ENCODE measurements at regions not wholly inside any gene's neighbourhood (a gene's known extent, or its start where the extent isn't known, plus 50 kb on each side); places are given as distances from the start of the nearest gene placed in this dataset.

DNA sequence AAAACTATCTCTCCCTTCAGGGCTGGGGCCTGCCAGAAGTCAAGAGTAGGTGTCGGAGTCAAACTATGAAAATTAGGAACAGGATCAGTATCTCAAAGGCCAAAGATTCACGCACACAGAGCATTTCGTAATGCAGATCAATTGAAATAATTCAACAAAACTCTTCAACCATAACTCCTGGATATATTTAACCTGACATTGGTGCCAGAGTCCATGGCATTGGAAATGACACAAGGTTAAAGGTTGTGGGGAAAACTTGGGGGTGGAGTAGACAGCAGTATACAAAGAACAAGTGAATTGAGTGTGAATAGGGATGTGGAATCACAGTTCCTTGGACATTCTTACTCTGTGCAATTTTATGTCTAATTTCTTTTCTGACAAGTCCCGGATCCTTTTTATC lies 788.0 kb upstream of the GYPC start:
- DNase-seq: no peak
- Mint-ChIP-seq H3K4me3 (no peak overlapping the region), H3K27ac (no peak overlapping the region), H3K36me3 (no peaks in the 10 kb centered on the region), H3K27me3 (no peaks in the 10 kb centered on the region), H3K9me3 (peaks cover 0 to 14% (median 2%) of the 10 kb centered on the region in 9 donors), H3K4me1 (no peaks in the 10 kb centered on the region)
- POLR2A ChIA-PET: no interaction called here
- ATAC-seq: no peak

DNA sequence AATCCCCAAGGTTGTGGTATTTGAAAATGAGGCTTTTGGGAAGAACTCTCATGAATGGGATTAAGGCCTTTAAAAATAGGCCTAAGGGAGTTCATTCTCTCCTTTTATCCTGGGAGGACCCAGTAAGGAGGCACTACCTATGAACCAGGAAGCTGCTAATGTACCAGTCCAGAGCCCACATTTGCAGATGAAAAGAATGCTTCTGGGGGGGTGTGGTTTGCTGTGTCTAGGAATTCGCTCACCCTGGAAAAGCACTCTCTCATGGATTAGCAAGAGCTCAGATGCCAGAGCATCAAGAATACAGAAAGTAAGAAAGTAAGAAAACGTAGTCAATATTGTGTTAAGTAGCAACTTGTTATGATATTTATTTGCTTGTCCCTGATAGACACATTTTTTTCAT lies 785.7 kb upstream of the GYPC start:
- Mint-ChIP-seq H3K4me3 (no peak overlapping the region), H3K9me3 (peaks cover 0 to 12% (median 2%) of the 10 kb centered on the region in 9 donors), H3K36me3 (no peaks in the 10 kb centered on the region), H3K4me1 (no peaks in the 10 kb centered on the region), H3K27me3 (no peaks in the 10 kb centered on the region), H3K27ac (no peak overlapping the region)
- no peak for DNase-seq
- ATAC-seq: no peak
- POLR2A ChIA-PET: no interaction called here

DNA sequence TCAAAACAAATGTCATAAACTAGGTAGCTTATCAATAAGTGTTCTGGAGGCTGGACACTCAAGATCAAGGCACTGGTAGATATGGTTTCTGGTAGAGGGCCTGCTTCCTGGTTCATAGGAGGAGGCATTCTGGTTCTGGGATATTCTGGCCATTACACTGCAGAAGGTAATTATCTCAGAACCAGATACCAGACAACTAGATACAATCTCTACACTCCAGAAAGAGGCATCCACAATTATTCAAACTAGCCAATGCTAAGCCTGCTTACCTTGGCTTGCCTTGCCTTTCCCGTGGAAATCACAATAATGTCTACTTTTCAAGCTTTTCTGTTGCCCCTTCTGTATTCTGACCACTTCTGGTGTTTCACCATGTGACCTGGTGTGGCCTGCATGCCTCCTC lies 785.2 kb upstream of the GYPC start:
- no peak overlapping the region for H3K4me3 Mint-ChIP-seq
- no peaks in the 10 kb centered on the region for H3K27me3 Mint-ChIP-seq
- no peak overlapping the region for H3K27ac Mint-ChIP-seq
- H3K9me3 Mint-ChIP-seq: peaks cover 0 to 12% (median 2%) of the 10 kb centered on the region in 9 donors
- ATAC-seq (no peak), DNase-seq (no peak)
- no peaks in the 10 kb centered on the region for H3K4me1 Mint-ChIP-seq
- H3K36me3 Mint-ChIP-seq: no peaks in the 10 kb centered on the region
- POLR2A ChIA-PET: no interaction called here

DNA sequence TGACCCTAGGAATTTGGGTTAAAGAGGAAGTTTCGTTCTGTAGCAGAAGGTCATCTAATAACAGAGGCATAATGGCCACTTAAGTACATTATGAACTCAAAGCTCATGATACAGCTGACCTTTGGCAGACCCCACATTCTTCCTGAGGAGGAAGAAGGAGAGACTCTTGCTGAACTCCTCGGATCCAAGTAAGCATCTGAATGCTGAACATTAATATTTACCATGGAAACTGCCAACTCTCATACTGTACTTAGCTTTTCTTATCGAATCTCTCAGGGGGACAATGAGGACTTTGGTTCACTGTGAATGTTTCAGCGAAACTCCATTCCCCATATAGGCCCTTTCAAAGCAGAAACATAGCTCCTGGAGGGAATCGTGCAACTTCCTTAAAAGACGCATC lies 781.4 kb upstream of the GYPC start:
- Mint-ChIP-seq H3K27ac (no peak overlapping the region), H3K4me1 (no peaks in the 10 kb centered on the region), H3K36me3 (no peaks in the 10 kb centered on the region), H3K9me3 (peaks cover 0 to 17% (median 3%) of the 10 kb centered on the region in 9 donors), H3K27me3 (peaks cover 0 to 1% (median 0%) of the 10 kb centered on the region in 5 donors), H3K4me3 (no peak overlapping the region)
- DNase-seq (no peak), ATAC-seq (no peak)
- POLR2A ChIA-PET: no interaction called here

DNA sequence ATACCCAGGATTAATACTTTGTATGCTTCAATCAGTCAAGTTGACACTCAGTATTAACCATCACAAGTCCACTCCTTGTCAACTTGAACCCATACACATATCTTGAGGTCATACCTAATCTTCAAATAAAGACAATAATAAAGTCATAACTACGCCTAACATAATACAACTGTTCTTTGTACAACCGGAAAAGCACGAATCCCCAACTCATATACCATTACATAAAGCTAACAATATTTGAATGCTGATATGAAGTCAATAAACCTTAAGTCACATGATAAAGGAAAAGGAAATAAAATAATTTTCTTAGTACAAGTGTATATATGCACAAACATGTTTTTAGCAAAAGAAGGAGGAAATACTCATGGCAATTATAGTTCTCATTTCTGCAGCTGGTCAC lies 770.6 kb upstream of the GYPC start:
- H3K27me3 Mint-ChIP-seq: peaks cover 0 to 3% (median 0%) of the 10 kb centered on the region in 5 donors
- peaks cover 0 to 39% (median 11%) of the 10 kb centered on the region in 9 donors for H3K9me3 Mint-ChIP-seq
- H3K4me1 Mint-ChIP-seq: no peaks in the 10 kb centered on the region
- no peak overlapping the region for H3K4me3 Mint-ChIP-seq
- ATAC-seq (no peak), DNase-seq (no peak)
- POLR2A ChIA-PET: no interaction called here
- peaks cover 0 to 14% (median 0%) of the 10 kb centered on the region in 3 donors for H3K36me3 Mint-ChIP-seq
- no peak overlapping the region for H3K27ac Mint-ChIP-seq

DNA sequence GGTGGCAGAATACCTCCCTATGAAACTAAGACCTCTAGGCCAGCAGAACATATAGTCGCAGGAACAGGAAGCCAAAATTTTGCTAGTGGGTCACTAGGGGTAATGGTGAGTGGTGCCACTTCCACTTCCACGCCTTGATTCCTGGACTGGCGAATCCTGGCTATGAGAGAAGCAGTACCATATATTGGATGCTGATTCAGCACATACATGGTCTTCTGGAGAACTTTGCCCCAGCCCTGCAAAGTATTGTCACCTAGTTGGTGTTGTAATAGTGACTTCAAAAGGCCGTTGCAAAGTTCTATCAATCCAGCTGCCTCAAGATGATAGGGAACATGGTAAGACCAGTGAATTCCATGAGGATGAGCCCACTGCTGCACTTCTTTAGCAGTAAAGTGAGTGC lies 769.8 kb upstream of the GYPC start:
- H3K27ac Mint-ChIP-seq: no peak overlapping the region
- POLR2A ChIA-PET: no interaction called here
- no peak overlapping the region for H3K4me3 Mint-ChIP-seq
- ATAC-seq (no peak), DNase-seq (no peak)
- peaks cover 0 to 14% (median 0%) of the 10 kb centered on the region in 3 donors for H3K36me3 Mint-ChIP-seq
- H3K27me3 Mint-ChIP-seq: peaks cover 0 to 3% (median 0%) of the 10 kb centered on the region in 5 donors
- no peaks in the 10 kb centered on the region for H3K4me1 Mint-ChIP-seq
- peaks cover 0 to 39% (median 11%) of the 10 kb centered on the region in 9 donors for H3K9me3 Mint-ChIP-seq

DNA sequence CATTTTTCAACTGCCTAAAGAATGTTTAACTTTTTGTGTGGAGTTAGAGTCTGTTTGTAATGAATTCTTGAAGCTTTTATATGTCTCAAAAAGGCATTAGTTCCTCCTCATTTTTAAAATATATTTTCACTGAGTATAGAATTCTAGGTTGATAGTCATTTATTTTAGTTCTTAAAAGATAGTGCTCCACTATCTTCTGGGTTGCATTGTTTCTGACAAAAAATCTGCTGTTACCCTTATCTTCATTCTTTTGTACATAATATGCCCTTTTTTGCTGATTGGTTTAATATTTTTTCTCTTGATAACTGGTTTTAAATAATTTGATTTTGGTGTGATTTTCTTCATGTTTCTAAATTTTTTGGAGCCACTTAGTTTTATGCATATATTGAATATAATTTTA lies 754.7 kb upstream of the GYPC start:
- no peak for ATAC-seq
- no peaks in the 10 kb centered on the region for H3K27me3 Mint-ChIP-seq
- H3K4me1 Mint-ChIP-seq: no peaks in the 10 kb centered on the region
- DNase-seq: no peak
- peaks cover 11 to 37% (median 18%) of the 10 kb centered on the region in 9 donors for H3K9me3 Mint-ChIP-seq
- POLR2A ChIA-PET: no interaction called here
- no peak overlapping the region for H3K4me3 Mint-ChIP-seq
- H3K27ac Mint-ChIP-seq: no peak overlapping the region
- peaks cover 0 to 16% (median 0%) of the 10 kb centered on the region in 3 donors for H3K36me3 Mint-ChIP-seq

DNA sequence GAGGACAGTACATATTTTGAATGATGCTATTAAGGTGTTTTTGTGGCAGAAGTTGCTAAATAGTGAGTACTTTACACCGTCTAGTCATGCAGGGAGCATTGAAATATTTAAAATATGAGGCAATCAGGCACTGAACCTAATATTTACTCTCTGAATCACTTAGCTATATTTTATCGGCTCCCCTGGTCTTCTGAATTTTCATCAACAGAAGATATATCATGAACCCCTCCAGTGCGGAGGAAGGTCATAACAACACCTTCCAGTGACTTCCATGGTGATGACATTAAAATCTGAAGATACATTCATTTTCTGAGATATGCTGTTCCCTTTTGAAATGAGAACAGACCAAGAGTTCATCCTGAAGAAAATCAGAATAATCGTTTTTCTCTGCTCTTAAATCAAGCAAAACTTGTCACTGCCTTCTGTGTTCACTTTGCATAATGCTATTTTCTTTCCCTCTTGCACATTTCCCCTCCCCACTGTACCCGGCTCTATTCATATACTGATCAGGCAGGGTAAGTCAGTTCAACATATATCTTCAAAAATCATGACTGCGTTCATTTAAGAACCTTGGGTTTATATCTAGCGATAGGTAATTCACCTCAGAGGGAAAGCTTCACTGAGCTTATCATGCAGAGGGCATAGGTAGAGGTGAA lies 729.9 kb upstream of the GYPC start:
- ATAC-seq: no peak
- Mint-ChIP-seq H3K27me3 (peaks cover 0 to 1% (median 0%) of the 10 kb centered on the region in 5 donors), H3K36me3 (peaks cover 0 to 3% (median 0%) of the 10 kb centered on the region in 3 donors), H3K4me3 (no peak overlapping the region), H3K27ac (no peak overlapping the region), H3K9me3 (peaks cover 0 to 12% (median 4%) of the 10 kb centered on the region in 9 donors), H3K4me1 (no peaks in the 10 kb centered on the region)
- DNase-seq: no peak
- POLR2A ChIA-PET: no interaction called here

DNA sequence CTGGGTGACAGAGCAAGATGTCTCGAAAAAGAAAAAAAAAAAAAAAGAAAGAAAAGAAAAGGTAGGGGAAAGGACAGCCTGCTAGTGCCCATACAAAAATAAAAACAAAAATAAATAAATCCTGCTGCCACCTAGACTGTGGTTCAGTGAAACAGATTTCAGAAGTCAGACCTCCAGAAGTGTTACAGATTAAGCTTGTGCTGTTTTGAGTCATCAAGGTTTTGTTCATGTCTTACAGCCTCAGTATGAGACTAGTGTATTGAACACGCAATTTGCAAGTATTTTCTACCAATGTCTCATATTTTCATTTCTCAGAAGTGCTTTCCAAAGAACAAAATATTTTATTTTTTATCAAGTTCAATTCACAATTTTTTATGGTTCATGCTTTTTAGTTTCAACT lies 720.4 kb upstream of the GYPC start:
- POLR2A ChIA-PET: no interaction called here
- H3K9me3 Mint-ChIP-seq: peaks cover 0 to 44% (median 9%) of the 10 kb centered on the region in 9 donors
- DNase-seq (no peak), ATAC-seq (no peak)
- H3K4me1 Mint-ChIP-seq: no peaks in the 10 kb centered on the region
- H3K27ac Mint-ChIP-seq: no peak overlapping the region
- no peaks in the 10 kb centered on the region for H3K36me3 Mint-ChIP-seq
- H3K27me3 Mint-ChIP-seq: no peaks in the 10 kb centered on the region
- H3K4me3 Mint-ChIP-seq: no peak overlapping the region

DNA sequence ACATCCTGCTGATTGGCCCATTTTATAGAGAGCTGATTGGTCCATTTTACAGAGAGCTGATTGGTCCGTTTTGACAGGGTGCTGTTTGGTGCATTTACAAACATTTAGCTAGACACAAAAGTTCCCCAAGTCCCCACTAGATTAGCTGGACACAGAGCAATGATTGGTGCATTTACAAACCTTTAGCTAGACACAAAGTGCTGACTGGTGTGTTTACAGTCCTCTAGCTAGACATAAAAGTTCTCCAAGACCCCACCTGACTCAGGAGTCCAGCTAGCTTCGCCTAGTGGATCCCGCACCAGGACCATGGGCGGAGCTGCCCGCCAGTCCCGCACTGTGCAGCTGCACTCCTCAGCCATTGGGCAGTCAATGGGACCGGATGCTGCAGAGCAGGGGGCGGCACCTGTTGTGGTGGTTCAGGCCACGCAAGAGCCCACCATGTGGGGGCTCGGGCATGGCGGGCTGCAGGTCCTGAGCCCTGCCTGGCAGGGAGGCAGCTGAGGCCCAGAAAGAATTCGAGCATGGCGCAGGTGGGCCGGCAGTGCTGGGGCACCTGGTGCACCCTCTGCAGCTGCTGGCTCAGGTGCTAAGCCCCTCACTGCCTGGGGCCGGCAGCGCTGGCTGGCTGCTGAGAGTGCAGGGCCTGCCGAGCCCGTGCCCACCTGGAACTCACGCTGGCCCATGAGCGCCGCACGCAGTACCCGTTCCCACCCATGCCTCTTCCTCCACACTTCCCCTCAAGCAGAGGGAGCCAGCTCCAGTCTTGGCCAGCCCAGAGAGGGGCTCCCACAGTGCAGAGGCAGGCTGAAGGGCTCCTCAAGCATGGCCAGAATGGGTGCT lies 713.2 kb upstream of the GYPC start:
- no peaks in the 10 kb centered on the region for H3K4me1 Mint-ChIP-seq
- H3K36me3 Mint-ChIP-seq: no peaks in the 10 kb centered on the region
- H3K27me3 Mint-ChIP-seq: peaks cover 0 to 4% (median 0%) of the 10 kb centered on the region in 5 donors
- POLR2A ChIA-PET: no interaction called here
- H3K9me3 Mint-ChIP-seq: peaks cover 6 to 37% (median 18%) of the 10 kb centered on the region in 9 donors
- DNase-seq: peak in 1 of 10 donors; percentile 3
- H3K4me3 Mint-ChIP-seq: no peak overlapping the region
- no peak for ATAC-seq
- H3K27ac Mint-ChIP-seq: no peak overlapping the region

DNA sequence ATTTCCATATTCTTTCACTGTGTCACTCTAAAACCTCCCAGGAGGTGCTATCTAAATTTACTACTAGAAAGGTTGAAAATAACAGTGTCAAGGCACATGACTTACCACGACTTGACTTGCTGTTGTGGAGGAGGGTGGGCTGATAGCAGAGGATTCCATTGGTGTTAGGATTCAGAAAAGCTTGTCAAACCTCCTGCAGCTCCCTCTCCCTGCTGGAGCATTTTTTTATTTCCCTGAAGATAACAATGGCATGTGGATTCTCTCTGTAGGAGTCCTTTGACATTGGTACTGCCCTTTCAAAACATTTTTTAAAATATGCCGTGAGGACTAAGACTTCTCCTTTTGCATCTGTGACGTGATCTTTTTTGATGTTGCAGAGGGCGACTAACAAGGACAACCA lies 696.9 kb upstream of the GYPC start:
- Mint-ChIP-seq H3K27me3 (peaks cover 0 to 3% (median 0%) of the 10 kb centered on the region in 5 donors), H3K36me3 (no peaks in the 10 kb centered on the region), H3K4me3 (no peak overlapping the region), H3K27ac (no peak overlapping the region), H3K9me3 (peaks cover 0 to 6% (median 2%) of the 10 kb centered on the region in 9 donors), H3K4me1 (no peaks in the 10 kb centered on the region)
- ATAC-seq (no peak), DNase-seq (no peak)
- POLR2A ChIA-PET: no interaction called here

DNA sequence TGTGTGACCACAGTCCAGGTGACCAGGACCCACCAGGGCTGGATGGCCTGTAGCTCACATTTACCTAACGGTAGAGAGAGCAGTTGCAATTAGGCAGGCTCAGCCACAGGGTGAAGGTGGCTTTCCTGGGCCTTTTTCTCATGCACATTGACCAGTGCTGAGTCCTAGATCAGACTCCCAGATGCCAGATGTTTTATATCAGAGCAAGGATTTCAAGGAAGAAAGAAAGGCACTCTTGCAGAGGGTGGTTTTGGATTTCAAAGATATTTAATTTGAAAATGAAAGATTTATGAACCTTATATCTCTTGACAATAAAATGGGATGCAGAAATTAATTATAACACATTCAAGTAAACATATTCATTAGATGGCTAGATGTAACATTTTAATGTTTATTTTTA lies 694.2 kb upstream of the GYPC start:
- POLR2A ChIA-PET: no interaction called here
- peaks cover 0 to 5% (median 0%) of the 10 kb centered on the region in 9 donors for H3K9me3 Mint-ChIP-seq
- H3K36me3 Mint-ChIP-seq: no peaks in the 10 kb centered on the region
- no peak overlapping the region for H3K4me3 Mint-ChIP-seq
- peaks cover 0 to 3% (median 0%) of the 10 kb centered on the region in 5 donors for H3K27me3 Mint-ChIP-seq
- H3K4me1 Mint-ChIP-seq: no peaks in the 10 kb centered on the region
- no peak for ATAC-seq
- no peak for DNase-seq
- H3K27ac Mint-ChIP-seq: no peak overlapping the region

DNA sequence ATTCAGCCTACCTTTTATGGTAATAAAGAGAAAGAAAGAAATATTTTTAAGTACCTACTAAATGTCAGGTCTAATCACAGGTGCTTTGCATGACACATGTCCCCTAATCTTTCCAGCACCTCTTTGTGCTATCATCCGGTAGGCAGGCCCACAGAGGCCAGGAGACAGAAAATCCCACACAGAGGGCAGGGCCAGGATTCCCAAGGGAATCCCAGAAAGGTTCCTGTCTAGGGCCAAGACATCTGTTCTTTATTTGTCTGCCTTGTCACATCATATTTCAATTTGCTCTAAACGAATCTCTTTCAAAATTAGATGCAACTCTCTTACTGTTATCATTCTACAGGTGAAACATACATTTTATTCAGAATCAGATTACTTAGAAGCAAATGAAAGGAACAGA lies 676.1 kb upstream of the GYPC start:
- no peak for ATAC-seq
- POLR2A ChIA-PET: no interaction called here
- H3K9me3 Mint-ChIP-seq: peaks cover 0 to 4% (median 0%) of the 10 kb centered on the region in 9 donors

More for the DNA sequence above, 676.1 kb upstream of the GYPC start:
- DNase-seq: no peak
- Mint-ChIP-seq H3K4me1 (no peaks in the 10 kb centered on the region), H3K27ac (no peak overlapping the region), H3K4me3 (no peak overlapping the region), H3K36me3 (no peaks in the 10 kb centered on the region), H3K27me3 (peaks cover 0 to 3% (median 0%) of the 10 kb centered on the region in 5 donors)

Data from naive thymus-derived CD8-positive, alpha-beta T cell (primary cell).